Activated CD8-positive, alpha-beta memory T cell treated with anti-CD3 and anti-CD28 coated beads for 1 hour (primary cell): ENCODE measurements at regions not wholly inside any gene's neighbourhood (a gene's known extent, or its start where the extent isn't known, plus 50 kb on each side); places are given as distances from the start of the nearest gene placed in this dataset.

Source experiments
- DNase-seq, 2 donors: peaks; one replicate each; pipeline ENCODE4 v3.0.0-alpha.2; 2020; ENCODE audit warnings: low read depth in 1 of 2; ENCODE audit errors: extremely low read depth in 1 of 2

DNA sequence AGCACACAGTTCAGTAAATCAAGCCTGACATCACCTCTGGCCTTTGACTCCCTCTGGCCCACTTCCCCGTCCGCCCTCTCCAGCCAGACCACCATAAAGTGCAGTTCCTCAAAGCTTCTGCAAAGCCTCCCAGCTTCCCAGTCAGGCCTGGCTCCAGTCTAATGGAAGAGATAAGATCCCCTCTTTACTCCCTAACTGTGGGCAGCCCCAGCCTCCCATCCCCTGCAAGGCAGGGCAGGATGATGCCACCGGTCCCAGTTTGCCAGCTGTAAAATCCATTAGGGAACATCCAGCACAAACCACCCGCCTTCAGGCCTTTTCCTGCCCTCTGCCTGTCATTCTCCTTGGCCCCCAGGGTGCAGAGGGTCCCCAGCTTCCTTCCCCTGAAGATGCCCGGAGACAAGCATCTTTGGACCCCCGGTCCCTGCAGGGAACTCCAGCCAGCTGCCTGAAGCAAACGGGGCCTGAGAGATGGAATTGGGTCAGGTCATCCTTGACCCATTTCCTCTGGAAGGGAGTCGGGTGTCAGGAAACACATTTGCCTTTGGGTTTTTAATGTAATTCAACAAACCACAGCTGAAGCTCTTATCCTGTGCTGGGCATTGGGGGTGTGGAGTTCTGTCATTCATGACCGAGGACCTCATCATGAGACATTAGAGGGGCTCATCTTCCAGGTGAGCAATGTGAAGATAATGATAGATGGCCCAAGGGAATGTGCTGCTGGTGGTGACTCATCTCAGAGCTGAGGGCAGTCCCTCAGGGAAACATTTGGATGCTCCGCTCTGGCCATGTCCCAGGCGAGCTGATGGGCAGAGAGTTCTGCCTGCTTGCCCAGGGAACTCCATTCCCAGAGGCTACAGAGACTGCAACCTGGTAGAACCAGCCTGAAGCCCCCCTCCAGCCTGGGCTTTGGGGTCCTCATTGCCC, 93.8 kb upstream of the CLMN start:
- DNase-seq: no peak

DNA sequence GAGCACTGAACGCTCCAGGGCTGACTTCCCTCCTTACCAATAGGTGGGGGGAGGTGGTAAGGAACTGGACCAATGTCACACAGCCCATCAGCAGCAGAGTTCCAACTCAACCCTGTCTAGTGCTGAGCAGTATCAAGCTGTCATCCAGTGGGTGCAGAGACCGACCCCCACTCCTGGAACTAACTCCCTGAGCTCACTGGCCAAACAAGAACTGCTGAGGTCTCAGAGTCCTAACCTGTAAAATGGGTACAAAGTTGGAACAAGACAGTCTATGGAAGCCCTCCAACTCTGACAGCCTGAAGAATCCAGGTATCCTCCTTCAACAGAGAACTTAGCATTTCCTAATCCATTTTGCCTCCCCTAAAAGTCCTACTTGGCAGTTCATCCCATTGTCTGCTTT, 91.1 kb upstream of the CLMN start:
- no peak for DNase-seq

DNA sequence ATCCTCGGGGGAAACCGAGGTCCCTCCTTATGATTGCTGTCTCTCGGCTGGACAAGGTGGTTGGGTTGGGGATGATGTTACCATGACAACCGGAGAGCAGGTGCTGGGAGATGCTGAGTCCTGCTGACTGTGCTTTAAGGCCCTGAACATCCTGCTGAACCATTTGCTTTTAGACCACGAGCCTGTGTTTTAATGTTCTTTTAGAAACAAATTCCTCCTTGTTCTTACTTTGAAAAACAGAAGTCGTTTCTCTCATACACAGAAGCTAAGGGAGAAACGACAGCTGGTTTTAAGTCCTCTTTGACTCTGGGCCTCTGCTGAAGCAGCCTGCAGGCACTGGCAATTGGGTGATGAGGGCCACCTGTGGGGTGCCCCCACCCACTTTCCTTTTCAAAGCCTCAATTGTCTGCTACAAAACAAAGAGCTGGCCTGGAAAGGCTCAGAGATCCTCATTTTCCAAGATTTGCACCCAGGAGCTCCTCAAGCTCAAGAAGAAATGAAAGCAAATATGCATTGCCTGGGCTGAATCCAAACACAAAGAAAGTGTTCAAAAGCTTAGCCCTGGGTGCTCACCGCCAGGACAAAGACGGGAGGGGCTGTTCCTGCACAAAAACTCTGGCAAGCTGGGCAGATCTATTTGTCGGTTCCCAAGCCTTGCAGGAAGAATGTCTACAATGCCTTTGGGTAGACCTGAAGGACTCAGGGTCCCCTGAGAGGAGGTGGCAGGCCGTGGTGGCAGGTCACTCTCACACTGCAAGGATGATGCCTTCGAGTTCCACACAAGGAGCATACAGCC, 90.0 kb upstream of the CLMN start:
- DNase-seq: no peak

DNA sequence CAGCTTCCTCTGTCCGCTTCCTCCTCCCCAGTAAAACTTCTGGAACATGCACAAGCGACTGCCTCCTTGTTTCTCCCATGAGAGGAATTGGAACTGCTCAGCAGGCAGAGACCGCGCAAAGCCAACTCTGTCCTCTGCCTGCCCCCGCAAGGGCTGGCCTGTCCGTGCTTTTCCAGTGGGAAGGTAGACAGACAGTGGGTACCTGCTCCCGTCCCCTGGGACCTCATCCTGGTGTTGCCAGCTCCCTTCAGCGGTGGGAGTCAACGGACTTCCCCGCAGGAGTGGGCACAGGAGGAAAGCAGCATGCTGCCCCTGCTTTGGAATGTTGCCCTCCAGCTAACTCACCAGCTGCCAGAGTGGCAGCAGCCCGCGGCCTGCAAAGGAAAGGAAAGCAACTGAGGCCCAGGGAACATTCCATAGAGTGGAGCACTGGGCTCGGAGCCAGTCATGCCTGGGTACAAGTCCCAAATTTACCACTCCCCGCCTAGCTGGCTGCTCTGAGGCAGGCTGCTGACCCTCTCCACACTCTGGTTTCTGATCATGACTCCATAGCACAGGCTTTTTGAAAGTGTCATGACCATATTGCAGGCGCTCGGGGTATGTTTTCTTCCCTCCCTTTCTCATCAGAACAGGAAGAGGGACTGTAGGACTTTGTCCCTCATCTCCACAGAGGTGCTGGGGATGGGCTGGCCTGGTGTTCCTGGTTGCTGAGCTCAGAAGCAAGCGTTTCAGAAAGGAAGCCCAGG, 89.2 kb upstream of the CLMN start:
- no peak for DNase-seq

DNA sequence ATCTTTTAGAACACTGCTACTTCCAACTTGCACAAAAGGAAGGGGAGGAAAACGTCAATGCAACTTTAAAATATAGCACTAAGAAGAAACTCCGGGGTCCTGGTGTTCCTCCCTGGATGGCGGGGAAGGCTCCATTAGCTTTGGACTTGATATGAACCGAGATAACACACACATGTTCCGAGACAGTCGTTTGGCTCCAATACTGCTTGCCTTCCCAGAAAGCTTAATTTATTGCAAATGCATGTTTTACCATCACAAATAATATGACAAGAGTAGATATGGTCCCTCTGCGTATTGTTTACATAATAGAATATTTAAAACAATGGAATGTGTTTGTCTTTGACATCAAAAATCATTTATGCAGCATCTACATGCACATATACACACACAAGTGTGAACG, 87.6 kb upstream of the CLMN start:
- no peak for DNase-seq

DNA sequence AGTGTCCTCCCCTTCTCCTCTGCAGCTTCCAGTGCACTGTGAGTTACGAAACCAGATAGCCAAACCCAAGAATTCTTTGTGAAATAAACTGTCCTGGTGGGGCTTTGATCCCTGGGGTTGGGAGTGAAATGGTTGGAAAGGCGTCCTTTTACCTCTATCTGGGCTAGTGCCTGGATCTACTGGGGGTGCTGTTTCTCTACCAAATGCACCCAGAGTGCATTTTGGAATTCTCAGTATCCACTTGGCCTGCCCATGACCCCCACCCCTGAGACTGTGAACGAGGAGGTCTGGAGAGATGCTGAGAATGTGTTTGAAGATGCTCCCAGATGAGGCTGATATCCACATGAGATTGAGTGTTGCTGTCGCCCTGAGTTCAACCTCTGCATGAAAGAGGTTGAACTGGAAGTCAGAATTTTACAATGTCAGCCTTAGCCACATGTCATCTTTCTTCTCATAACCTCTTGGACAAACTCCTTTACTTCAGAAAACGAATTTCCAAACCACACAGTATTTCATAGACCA, 87.1 kb upstream of the CLMN start:
- no peak for DNase-seq

DNA sequence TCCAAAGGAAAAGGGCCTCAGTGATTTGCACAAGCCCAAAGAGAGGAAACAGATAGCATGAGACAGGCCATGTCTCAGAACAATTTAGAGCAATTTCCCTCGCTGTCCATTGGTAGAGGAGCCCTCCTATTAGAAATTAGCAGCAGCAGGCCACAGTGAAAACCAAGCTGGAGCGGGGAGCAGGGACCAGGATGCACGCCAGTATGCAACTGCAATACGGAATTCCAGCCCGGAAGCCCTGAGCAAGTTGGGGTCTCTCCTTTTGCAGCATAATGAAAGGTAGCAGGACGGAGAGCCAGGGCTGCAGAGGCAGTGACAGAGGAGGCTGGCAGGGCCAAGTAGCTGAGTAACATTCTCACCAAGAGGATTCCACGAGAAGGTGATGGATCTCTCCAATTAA, 84.9 kb upstream of the CLMN start:
- no peak for DNase-seq

DNA sequence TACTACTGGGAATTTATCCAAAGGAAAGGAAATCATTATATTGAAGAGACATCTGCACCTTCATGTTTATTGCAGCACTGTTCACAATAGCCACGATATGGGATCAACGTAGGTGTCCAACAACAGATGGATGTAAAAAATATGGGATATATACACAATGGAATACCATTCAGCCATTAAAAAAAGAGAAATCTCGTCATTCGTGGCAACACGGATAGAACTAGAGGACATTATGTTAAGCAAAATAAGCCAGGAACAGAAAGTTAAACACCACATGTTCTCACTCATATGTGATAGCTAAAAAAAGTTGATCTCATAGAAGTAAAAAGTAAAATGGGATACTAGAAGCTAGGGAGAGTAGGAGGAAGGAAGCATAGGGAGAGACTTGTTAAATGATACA, 82.9 kb upstream of the CLMN start:
- DNase-seq: no peak

DNA sequence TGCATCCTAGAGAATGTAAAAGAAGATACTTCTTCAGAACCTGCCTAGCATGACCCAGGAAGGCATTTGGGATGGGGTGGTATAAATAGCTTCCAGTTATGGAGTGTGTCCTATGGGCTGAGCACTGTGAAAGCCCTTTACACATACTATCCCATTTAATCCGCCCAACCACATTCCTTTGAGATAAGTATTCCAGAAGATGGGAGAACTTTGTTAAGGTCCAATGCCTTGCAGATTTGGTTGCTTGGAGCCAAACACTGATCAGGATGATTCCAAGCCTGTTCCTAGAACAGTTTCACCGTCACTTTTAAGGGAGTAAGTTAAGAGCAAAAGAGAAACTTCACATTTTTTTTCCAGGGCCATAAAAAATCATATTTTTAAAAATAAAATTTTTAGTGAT, 82.5 kb upstream of the CLMN start:
- DNase-seq: no peak

DNA sequence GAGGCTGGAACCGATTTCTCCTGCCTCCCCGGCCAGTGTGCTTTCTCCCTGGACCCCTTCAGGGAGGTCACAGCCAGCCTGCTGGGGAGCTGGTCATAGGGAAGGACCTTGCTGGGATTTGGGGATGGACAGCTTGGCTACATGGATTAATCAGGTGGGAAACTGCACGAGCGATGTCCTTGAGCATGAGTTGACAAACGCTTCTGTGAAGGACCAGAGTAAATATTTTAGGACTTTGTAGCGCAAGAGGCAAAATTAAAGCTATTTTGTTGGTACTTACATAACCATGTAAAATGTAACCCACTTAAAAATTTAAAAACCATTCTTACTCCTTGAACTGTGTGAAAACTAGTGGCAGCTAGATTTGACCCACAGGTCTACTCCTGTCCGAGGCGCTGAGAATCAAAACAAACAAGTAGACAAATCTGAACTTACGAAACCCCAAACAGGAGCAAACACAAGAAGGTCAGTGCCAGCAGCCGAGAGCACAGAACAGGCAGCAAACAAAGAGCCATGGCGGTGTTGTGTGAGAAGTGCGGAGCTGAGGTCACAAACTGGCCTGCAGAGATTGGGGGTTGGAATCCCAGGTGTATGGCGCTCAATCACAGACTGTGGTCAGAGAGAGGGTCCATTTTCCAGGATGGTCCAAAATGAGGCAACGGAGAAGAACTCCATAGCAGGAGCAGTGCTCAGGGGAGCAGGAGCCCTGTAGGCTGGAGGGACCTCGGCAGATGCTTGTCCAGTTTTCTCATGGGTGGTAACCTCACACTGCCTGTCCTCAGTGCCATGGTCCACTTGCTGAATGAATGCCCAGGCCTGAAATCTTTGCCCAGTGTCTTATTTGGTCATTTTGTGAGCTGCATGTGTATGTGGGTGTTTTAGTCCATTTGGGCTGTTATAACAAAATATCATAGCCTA, 79.2 kb upstream of the CLMN start:
- DNase-seq: no peak

DNA sequence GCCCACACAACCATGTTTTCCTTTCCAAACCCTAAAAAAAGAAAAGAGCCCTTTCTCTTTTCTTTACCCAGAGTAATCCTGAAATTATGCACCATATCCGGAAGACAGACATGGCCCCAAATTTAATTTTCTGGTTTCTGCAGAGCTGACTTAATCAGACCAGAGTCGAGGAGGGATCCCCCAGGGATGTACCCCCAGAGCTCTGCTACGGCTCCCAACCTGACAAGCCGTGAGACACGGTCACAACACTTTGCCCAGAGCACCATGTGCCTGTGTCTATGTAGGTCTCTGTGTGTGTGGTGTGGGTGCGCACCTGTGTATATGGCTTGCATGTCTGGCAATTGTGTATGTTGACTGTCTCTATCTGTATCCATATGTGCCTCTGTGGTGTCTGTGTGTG, 77.6 kb upstream of the CLMN start:
- DNase-seq: no peak

DNA sequence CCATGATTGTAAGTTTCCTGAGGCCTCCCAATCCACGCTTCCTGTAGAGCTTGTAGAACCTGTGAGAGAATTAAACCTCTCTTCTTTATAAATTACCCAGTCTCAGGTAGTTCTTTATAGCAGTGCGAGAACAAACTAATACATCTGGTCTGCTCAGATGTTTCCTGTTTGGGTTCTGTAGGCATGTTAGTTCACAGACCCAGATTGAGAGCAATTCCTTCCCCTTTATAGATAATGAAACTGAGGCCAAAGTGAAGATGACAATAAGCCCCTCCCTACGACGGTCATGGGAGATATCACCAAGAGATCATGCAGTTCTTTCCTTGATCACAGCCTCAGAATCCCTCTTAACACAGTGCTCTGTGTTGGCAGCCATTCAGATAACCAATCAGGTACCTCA, 76.5 kb upstream of the CLMN start:
- DNase-seq: no peak

DNA sequence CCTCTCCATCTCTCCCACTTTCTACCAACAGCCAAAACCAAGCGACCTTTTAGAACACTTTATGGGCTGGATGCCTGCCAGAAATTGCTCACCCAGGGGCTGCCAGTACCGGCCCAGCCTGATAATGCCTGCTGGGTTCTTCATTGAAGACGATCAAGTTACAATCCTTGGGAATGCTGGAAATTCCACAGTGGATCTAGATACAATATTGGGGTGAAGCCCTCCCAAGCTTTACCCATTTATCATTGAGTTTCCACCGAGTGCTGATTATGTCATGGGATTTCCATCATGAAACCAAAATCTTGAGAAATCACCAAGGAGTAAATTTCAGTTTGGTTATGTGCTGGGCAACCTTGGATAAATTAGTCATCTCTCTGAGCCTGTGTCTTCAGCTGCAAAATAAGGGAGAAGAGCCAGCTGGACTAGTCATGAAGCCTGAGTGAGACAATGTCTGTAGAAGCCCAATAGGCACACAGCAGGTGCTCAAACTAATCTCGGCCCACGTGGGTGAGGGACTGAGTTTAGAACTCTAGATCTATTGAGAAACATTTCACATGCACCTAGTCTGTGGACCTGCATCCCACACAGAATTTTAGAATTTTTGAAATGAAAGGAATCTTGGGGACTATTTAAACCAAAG, 75.5 kb upstream of the CLMN start:
- DNase-seq: no peak

DNA sequence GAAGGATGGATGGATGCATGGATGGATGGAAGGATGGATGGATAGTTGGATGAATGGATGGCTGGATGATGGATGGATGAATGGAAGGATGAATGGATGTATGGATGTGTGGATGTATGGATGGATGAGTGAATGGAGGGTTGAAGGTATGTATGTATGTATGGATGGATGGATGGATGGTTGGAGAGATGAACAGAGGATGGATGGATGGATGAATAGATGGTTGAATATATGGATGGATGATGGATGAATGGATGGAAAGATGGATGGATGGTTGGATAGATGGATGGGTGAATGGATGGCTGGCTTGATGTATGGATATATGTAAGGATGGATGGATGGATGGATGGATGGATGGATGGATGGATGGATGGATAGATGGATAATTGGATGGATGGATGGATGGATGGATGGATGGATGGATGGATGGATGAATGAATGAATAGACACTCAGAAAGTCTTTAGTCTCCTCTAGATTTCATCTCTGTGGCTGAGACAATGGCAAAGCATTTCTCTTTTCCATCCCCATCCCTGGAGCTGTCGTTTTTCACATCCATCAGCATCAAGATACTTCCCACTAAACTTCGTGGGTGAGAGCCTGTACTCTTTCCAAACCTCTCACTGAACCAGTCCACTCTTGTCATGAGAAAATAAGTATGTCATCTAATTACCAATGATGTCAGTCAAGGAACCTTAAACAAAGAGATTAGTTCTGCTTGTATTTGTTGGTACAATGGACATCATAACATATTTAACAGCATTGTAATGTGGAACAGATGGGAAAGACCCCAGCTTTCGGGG, 74.8 kb upstream of the CLMN start:
- DNase-seq: no peak

DNA sequence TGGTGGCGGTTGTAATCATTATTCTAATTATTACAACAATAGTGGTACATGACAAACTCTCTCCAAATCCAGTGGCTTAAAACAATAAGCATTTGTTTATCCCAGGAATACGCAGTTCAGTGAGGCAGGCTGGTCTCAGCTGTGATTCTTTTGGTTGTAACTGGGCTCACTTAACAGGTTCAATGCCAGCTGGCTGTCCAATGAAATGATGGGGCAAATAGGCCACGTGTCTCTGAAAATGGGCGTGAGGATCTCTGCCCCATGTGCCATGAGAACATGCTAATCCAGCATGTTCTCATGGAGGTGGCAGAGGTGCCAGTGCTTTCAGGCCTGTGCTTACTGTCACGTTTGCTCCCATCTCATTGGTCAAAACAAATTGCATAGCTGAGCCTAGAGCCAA, 73.1 kb upstream of the CLMN start:
- no peak for DNase-seq

DNA sequence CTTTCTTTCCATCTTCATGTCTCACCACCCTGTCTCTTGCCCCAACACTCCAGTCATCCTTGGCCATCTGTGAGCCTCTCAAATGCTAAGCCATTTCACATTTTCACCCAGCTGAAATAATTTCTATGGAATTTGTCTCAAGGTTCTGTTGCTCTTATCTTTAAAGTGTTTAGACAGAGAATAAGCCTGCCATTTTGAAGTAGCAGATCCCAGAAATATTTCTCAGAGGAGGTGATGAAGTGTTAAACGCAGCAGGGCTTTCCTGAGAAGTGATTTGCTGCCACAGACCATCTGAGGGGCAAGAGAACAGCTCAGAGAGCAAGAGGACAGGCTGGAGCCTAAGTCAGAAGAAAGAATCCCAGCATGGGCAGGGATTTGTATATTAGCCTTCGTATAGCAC, 71.6 kb upstream of the CLMN start:
- no peak for DNase-seq

DNA sequence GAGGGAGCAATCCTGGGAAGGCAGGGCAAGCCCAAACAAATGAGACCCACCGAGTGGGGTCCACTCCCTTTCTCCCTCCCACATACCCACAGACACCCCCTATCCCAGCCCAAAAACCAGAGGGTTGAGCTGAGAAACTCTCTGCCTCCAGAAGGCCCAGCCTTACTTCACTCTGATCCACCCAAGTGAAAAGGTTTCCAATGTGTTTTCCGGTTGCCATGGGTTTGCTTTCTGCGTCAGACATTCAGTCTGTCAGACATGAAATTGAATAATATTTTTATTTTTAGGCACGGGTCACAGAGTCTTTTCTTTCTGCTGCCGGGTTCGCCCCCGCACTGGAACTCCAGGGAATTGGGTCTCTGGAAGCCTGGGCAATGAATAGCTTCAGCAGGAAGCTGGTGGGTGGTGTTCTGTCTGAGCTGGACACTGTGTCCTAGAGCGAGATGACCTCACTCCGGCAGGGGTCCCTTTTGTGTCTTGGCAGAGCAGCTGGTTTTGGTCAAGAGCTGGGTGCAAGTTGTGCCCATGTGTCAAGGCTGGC, 69.8 kb upstream of the CLMN start:
- no peak for DNase-seq

DNA sequence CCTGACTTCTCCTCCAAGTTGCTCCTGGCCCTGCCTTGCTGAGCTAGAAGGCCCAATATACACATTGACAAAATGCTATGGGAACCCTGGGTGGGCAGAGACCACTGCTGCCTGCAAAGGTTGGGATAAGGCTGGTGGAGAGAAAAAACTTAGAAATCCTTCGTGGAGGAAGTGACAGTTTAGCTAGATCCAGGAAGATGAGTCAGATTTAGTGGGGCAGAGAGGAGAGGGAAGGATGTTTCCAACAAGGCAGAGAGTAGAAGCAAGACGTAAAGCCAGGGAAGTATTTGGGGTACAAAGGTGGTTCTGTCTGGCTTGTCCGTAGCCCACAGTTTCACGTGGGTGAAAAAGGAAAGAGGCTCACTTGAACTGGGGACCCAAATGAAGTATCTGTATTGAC, 69.0 kb upstream of the CLMN start:
- no peak for DNase-seq
